Fibroblast of mammary gland (primary cell): ENCODE measurements at regions not wholly inside any gene's neighbourhood (a gene's known extent, or its start where the extent isn't known, plus 50 kb on each side); places are given as distances from the start of the nearest gene placed in this dataset.

Source experiments
- DNase-seq: peaks from one replicate; pipeline ENCODE4 v3.0.0-alpha.2; 2010; ENCODE audit warnings: low read depth
- H3K4me3 ChIP-seq: 2 replicates; pipeline ENCODE4 v1.5.1; 2011; ENCODE audit warnings: low read depth, mild to moderate bottlenecking, low read length, moderate library complexity; ENCODE audit not compliant: control insufficient read depth
- TF ChIP-seq, protein P1 (sequence below): conservative IDR thresholded peaks from 2 replicates; pipeline ENCODE4 v1.5.1; 2011; ENCODE audit warnings: low read depth, low read length, inconsistent platforms; ENCODE audit not compliant: control insufficient read depth, insufficient read depth

DNA sequence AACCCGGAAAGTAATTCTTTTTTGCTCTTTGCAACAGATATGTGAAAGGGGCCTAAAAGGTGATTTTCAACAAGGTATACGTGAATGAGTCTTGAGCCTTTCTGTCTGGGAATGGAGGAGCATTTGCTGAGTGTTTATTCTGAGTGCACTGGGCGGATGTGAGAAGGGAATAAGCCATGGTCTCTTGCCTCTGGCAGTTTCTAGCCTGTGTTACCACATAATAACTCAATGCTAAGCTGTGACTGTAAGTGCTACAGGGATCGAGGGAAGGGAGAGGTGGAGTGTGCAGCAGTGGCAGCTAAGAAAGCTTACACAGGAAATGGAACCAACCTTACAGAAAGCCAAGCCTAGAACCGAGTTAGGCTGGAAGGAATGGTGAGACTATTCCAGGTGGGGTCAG, 444.3 kb downstream of the SLC4A3 start:
- DNase-seq, result no peak
- no peak overlapping the region for H3K4me3 ChIP-seq
- TF ChIP-seq, protein P1, sequence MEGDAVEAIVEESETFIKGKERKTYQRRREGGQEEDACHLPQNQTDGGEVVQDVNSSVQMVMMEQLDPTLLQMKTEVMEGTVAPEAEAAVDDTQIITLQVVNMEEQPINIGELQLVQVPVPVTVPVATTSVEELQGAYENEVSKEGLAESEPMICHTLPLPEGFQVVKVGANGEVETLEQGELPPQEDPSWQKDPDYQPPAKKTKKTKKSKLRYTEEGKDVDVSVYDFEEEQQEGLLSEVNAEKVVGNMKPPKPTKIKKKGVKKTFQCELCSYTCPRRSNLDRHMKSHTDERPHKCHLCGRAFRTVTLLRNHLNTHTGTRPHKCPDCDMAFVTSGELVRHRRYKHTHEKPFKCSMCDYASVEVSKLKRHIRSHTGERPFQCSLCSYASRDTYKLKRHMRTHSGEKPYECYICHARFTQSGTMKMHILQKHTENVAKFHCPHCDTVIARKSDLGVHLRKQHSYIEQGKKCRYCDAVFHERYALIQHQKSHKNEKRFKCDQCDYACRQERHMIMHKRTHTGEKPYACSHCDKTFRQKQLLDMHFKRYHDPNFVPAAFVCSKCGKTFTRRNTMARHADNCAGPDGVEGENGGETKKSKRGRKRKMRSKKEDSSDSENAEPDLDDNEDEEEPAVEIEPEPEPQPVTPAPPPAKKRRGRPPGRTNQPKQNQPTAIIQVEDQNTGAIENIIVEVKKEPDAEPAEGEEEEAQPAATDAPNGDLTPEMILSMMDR, result no peak

DNA sequence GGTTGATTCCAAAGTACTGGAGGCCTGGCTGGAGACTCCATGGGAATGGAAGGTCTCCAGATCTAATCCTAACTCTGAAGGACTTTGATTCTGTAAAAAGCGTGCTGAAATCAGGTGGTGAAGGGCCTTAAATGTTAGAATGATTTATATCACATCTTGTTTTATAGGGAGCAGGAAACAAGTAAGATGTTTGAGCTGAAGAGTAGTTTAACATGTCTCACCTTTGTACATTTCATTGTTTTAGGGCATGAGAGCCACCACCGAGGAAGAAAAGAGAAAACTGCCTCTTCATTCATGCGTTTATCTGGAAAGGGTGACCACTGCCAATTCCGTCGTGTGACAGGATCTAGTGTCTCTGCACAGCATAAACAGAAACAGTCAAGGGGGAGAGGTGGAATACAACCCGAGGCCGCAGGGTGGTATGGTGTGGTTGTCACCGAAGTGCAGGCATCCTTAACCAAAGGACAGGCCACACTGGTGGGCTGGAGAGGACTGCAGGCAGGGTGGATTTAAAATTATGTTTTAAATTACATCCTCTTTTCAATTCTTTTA, 445.3 kb downstream of the SLC4A3 start:
- H3K4me3 ChIP-seq, result no peak overlapping the region
- TF ChIP-seq, protein P1, result no peak
- no peak for DNase-seq

DNA sequence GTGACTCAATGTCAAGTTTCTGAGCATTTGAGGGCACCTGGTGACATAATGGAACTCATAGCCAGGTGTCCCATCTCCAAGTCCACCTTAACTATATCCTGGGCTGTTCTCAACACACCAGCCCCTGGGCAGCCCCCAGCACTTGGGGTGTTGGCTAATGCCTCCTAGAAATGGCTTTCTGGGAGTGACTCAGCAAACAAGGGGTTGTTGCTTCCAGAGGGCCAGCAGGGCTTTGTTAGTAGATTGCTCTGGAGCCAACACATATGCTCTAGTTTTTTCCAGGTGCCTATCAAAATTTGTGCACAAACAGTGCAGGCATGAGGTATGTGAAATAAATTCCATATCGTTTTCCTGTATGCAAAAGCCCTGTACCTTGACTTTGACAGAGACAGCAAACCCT, 448.4 kb downstream of the SLC4A3 start:
- DNase-seq, result peak; percentile 30
- TF ChIP-seq, protein P1, result no peak
- no peak overlapping the region for H3K4me3 ChIP-seq

DNA sequence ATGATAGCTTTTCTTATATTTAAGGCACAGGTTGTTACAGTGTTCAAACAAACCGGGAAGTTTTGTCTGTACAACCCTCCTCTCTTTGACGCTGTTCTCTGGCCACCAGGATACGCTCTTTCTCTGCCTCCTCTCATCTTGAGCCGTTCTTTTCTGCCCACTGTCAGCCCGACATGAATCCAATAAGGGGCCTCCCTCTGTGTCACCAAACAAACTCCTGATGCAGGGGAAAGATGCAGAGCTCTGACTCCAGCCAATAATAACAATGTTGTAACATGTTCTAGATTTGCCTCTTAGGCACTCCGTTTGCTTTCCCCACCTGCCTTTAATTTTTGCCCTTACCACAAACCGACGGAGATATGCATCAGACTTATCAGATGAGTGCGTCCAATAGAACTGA, 449.3 kb downstream of the SLC4A3 start:
- DNase-seq, result peak; percentile 95

DNA sequence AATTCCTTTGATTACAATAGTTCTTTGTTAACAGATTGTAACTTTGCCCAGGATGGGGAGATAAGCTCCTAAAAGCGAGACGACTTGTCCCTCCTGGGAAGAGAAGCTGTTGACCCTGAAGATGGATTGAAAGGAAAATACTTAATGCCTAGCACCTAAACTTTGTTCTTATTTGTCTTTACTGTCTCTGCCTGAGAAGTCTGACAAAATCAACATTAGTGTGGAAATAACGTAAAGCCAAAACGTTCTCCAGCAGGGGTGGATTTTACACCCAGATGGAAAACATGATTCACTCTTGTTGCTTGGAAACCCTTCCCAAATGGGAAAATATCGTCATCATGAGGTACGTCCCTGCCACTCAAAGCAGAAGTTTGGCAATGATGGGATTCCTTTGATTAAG, 450.1 kb downstream of the SLC4A3 start:
- peak; percentile 96 for DNase-seq
- TF ChIP-seq, protein P1, result no peak
- no peak overlapping the region for H3K4me3 ChIP-seq

More for the DNA sequence above, 449.3 kb downstream of the SLC4A3 start:
- TF ChIP-seq, protein P1, result peak; percentile 72
- no peak overlapping the region for H3K4me3 ChIP-seq

DNA sequence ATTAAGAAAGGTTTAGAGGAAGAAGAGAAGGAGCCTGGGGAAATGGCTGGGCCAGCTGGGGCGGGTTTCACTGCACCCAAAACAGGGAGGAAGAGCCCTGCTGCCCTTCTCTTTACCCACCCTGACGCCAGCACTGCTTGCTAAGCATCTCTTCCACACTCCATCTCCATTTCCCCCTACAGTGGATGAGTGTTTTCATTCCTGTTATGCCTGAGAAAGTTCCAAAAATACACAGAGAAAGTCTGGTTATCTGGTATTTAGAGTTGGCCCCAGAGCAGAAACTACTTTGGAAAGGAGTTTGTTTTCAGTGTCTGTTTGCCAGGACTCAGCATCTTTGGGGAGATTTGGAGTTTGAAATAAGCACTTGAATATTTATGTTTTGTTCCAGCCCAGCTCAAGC, 451.0 kb downstream of the SLC4A3 start:
- H3K4me3 ChIP-seq, result no peak overlapping the region
- TF ChIP-seq, protein P1, result no peak
- peak; percentile 49 for DNase-seq

DNA sequence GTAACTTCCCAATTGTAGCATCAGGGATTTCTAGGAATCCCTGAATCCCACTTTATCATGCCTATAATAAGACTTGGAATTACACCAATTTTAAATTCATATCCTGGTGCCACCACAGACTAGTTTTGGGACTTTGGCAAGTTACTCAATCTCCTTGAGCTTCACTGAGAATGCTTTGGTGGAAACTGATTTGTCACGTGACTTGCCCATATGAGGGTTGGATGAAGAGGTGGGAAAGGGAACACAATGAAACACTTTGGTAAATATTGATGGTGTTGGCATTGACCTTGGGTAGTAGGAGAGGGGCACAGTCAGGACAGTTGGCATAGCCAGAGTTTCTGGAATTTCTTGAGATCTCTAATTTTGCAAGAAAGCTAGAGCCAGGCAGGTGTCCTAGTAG, 452.2 kb downstream of the SLC4A3 start:
- no peak for DNase-seq
- no peak overlapping the region for H3K4me3 ChIP-seq
- TF ChIP-seq, protein P1, result no peak
